ENCODE measurements at regions not wholly inside any gene's neighbourhood (a gene's known extent, or its start where the extent isn't known, plus 50 kb on each side); places are given as distances from the start of the nearest gene placed in this dataset. TPM values are rescaled to one million over a fixed set of nuclear protein-coding genes. Genes with fewer than 3 reads are reported as not detected.

DNA sequence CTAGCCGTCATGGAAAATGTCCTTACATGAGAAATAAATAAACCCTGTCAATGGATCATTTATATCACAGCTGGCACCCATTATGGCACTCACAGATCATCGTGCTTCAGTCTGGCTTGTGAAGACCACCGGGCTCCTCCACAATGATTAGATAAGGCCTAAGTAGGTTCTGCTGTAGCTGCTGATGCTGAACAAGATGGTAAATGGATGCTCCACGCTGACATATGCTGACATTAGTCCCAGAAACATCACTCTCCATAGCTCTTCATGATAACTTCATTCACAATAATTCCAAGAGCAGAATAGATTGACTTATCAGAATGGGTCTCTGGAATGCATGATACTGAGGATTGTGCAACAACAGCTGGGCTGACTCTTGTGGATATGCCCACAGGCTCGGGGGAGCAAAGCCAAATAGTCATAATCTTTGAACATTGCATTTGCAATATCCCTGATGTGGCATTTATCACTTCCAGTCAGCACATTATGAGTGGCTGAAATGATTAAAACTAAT is 63.8 kb upstream of the RXFP2 start:
- in situ Hi-C loops (cut with MboI), result no loop called here
- 6 to 7% methylated on average over 5 of the region's 5 CpGs for WGBS, 2 experiments (ENCODE audit: low coverage in 1 of 2, low lambda C conversion rate in 2 of 2, missing lambda C conversion rate in 2 of 2)
- Histone ChIP-seq H3K27me3 (replicated peaks; ENCODE audit: insufficient read depth) (no peaks in the 10 kb centered on the region), H3K79me2 (ENCODE audit: insufficient read depth) (no peaks in the 10 kb centered on the region), H3K9me2 (ENCODE audit: insufficient read depth) (no peaks in the 10 kb centered on the region), H3K4me1 (ENCODE audit: insufficient read depth) (peaks cover 36% of the 10 kb centered on the region), H3K9ac (no peak overlapping the region), H3K9me3 (ENCODE audit: low read depth) (no peaks in the 10 kb centered on the region), H3K36me3 (ENCODE audit: low read depth) (no peaks in the 10 kb centered on the region), H3F3A (ENCODE audit: insufficient read depth) (peaks cover 17% of the 10 kb centered on the region; the same call in 1 of the 2 replicates), H3K27ac (no peak overlapping the region), H4K20me1 (ENCODE audit: insufficient read depth) (no peaks in the 10 kb centered on the region), H3K4me3 (no peak overlapping the region), H3K4me2 (ENCODE audit: unreplicated experiment) (peak overlapping the region; percentile 28), H2AFZ (no peak overlapping the region)
- DNase-seq, result peak; percentile 67
- no peak for TF ChIP-seq EZH2 (IDR thresholded peaks at IDR 0.05; ENCODE audit: insufficient read depth, poor library complexity, severe bottlenecking)
- TF ChIP-seq EZH2phosphoT487 (IDR thresholded peaks at IDR 0.05; ENCODE audit: insufficient read depth, low read depth), result no peak

DNA sequence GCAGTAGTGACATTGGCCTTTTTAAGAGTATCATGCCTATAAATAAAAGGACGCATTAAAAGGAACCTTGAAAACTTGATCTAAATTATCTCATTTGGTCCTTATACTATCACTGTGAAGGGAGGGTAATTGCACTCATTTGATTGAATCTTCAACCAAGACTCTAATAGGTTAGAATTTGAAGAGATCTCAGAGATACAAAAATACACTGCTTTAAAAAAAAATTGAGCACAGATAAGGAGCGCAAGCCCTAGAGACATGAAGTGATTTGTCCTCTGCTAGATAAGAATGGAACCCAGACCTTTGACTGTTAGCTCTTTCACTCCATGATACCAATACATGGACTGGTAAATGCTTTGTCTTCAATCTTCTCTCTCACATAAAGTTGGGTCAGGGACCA is 58.2 kb upstream of the RXFP2 start:
- Histone ChIP-seq H3K9me2 (ENCODE audit: insufficient read depth) (0 out of 2 replicates have a peak, but pooled peaks cover 2% of the 10 kb centered on the region), H3K79me2 (ENCODE audit: insufficient read depth) (no peaks in the 10 kb centered on the region), H3K9me3 (ENCODE audit: low read depth) (no peaks in the 10 kb centered on the region), H3K4me2 (ENCODE audit: unreplicated experiment) (no peak overlapping the region), H4K20me1 (ENCODE audit: insufficient read depth) (no peaks in the 10 kb centered on the region), H3K36me3 (ENCODE audit: low read depth) (no peaks in the 10 kb centered on the region), H3K4me1 (ENCODE audit: insufficient read depth) (peaks cover 5% of the 10 kb centered on the region), H3K27me3 (replicated peaks; ENCODE audit: insufficient read depth) (no peaks in the 10 kb centered on the region), H3K9ac (no peak overlapping the region), H3K27ac (no peak overlapping the region), H3F3A (ENCODE audit: insufficient read depth) (peaks cover 2% of the 10 kb centered on the region), H3K4me3 (no peak overlapping the region), H2AFZ (no peak overlapping the region)
- TF ChIP-seq EZH2phosphoT487 (IDR thresholded peaks at IDR 0.05; ENCODE audit: insufficient read depth, low read depth) (no peak), EZH2 (IDR thresholded peaks at IDR 0.05; ENCODE audit: insufficient read depth, poor library complexity, severe bottlenecking) (no peak)
- no peak for DNase-seq
- in situ Hi-C loops (cut with MboI), result no loop called here
- 89 to 93% methylated on average over 2 of the region's 2 CpGs for WGBS, 2 experiments (ENCODE audit: low coverage in 1 of 2, low lambda C conversion rate in 2 of 2, missing lambda C conversion rate in 2 of 2)

DNA sequence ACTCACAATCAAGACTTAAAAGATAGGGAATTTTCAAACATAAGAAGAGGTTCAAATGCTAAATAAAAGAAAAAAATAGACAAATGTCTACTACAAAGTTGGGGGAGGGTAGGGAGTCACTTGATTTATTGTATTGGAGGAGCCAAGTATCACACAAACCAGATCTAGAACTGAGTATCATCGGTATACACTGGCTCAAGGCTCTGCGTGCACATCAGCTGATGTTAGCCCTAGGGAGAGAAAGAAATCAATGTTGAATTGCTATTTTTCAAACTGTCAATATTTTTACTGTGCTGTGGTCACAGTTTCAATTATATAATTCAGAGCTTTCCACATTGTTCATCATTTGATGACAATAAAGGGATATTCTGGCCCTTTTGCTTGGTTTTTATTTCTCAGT is 54.9 kb upstream of the RXFP2 start:
- H3K36me3 ChIP-seq (ENCODE audit: low read depth), result no peaks in the 10 kb centered on the region
- no peak overlapping the region for H3K9ac ChIP-seq
- H3K4me2 ChIP-seq (ENCODE audit: unreplicated experiment), result no peak overlapping the region
- 72 to 76% methylated on average over 2 of the region's 2 CpGs for WGBS, 2 experiments (ENCODE audit: low coverage in 1 of 2, low lambda C conversion rate in 2 of 2, missing lambda C conversion rate in 2 of 2)
- 0 out of 2 replicates have a peak, but pooled peaks cover 3% of the 10 kb centered on the region for H3K9me2 ChIP-seq (ENCODE audit: insufficient read depth)
- TF ChIP-seq EZH2 (IDR thresholded peaks at IDR 0.05; ENCODE audit: insufficient read depth, poor library complexity, severe bottlenecking) (no peak), EZH2phosphoT487 (IDR thresholded peaks at IDR 0.05; ENCODE audit: insufficient read depth, low read depth) (no peak)
- H2AFZ ChIP-seq, result no peak overlapping the region
- in situ Hi-C loops (cut with MboI), result no loop called here
- H3K4me1 ChIP-seq (ENCODE audit: insufficient read depth), result peaks cover 17% of the 10 kb centered on the region
- H3K4me3 ChIP-seq, result no peak overlapping the region
- H3F3A ChIP-seq (ENCODE audit: insufficient read depth), result peaks cover 16% of the 10 kb centered on the region
- no peaks in the 10 kb centered on the region for H3K79me2 ChIP-seq (ENCODE audit: insufficient read depth)
- no peaks in the 10 kb centered on the region for H3K27me3 ChIP-seq (replicated peaks; ENCODE audit: insufficient read depth)
- no peak for DNase-seq
- H3K27ac ChIP-seq, result no peak overlapping the region
- no peaks in the 10 kb centered on the region for H4K20me1 ChIP-seq (ENCODE audit: insufficient read depth)
- no peaks in the 10 kb centered on the region for H3K9me3 ChIP-seq (ENCODE audit: low read depth)

DNA sequence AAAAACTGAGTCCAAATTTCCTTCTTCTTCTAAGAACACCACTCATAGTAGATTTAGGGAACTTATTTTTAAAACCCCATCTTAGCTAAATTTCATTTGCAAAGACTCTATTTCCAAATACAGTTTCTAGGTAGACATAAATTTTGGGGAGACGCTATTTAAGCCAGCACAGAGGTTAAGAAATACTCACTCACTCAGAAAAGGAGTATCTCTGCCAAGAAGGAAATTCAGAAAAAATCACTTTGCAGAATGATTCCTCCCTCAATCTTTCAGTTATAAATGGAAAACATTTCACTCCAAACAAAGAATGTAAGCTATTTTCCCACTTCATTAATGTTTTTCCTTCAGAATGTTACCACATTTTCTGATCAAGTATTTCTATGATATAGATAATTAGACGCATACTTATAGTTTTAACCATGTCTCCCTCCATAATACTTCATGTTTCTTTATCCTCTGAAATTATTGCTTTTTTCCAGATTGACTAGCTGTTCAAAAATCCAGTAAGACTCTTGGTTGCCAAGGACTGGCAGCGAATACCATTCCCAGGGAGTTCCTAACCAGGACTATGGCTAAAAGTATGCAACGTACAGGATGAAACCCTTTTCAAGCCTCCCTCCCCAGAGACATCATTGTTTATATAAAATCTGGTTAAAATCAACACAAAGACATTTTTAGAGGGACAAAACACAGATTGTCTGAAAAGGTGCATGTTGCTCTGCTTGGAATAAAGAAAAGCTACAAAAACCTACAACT is 52.5 kb upstream of the RXFP2 start:
- in situ Hi-C loops (cut with MboI), result no loop called here
- Histone ChIP-seq H2AFZ (peak overlapping the region; percentile 6; the same call in 1 of the 2 replicates), H3K79me2 (ENCODE audit: insufficient read depth) (no peaks in the 10 kb centered on the region), H3K4me3 (0 out of 2 replicates have a peak overlapping the region, but pooled peaks have one; percentile 4), H3K27ac (peak overlapping the region; percentile 23), H3K4me2 (ENCODE audit: unreplicated experiment) (peak overlapping the region; percentile 30), H4K20me1 (ENCODE audit: insufficient read depth) (no peaks in the 10 kb centered on the region), H3K36me3 (ENCODE audit: low read depth) (no peaks in the 10 kb centered on the region), H3K9me2 (ENCODE audit: insufficient read depth) (0 out of 2 replicates have a peak, but pooled peaks cover 3% of the 10 kb centered on the region), H3K4me1 (ENCODE audit: insufficient read depth) (peaks cover 17% of the 10 kb centered on the region), H3K27me3 (replicated peaks; ENCODE audit: insufficient read depth) (no peaks in the 10 kb centered on the region), H3K9me3 (ENCODE audit: low read depth) (no peaks in the 10 kb centered on the region), H3K9ac (no peak overlapping the region), H3F3A (ENCODE audit: insufficient read depth) (peaks cover 16% of the 10 kb centered on the region)
- DNase-seq, result peak; percentile 61
- WGBS, 2 experiments (ENCODE audit: low coverage in 1 of 2, low lambda C conversion rate in 2 of 2, missing lambda C conversion rate in 2 of 2), result 12 to 14% methylated on average over 4 of the region's 4 CpGs
- no peak for TF ChIP-seq EZH2 (IDR thresholded peaks at IDR 0.05; ENCODE audit: insufficient read depth, poor library complexity, severe bottlenecking)
- TF ChIP-seq EZH2phosphoT487 (IDR thresholded peaks at IDR 0.05; ENCODE audit: insufficient read depth, low read depth), result no peak

Small RNA genes lying in the stretch of these regions (small RNA-seq; reads per million reads assigned to genes)
- gene AL161616.1 (ENCODE audit: low read depth, low replicate concordance), result not detected

Data from GM23248 (cell line).